ENCODE measurements at regions not wholly inside any gene's neighbourhood (a gene's known extent, or its start where the extent isn't known, plus 50 kb on each side); places are given as distances from the start of the nearest gene placed in this dataset.

DNA sequence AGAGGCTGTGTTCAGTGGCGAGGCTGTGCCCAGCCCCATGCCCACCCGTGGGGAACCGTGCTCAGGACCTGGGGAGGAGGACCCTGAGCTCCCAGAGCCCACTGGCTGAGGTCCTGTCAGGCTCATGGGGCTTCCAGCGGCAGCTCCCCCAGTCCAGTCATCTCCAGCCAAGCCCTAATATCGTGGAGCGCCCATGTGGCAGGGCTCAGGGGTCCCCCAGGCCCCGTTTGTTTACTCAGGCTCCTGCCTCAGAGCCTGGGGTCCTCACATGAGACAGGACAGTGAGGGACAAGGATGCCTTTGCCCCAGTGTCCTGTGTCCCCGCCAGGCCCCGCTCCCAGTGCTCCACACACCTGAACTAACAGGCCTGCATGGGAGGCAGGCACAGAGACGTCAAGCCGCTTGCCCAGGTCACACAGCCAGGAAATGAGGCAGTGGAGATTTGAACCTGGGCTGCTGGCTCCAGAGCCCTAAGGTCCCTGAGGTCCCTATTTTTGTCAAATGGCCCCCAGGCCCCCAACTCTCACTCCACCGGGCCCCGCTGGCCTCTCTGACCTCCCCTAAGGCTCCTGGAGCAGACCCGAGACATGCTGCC, 100.7 kb upstream of the ACTRT2 start:
- FAIRE-seq = no peak
- H3K4me1 Mint-ChIP-seq (ENCODE audit: low read depth, unreplicated experiment) = no peaks in the 10 kb centered on the region
- no peak overlapping the region for H3K27ac Mint-ChIP-seq (ENCODE audit: unreplicated experiment)

DNA sequence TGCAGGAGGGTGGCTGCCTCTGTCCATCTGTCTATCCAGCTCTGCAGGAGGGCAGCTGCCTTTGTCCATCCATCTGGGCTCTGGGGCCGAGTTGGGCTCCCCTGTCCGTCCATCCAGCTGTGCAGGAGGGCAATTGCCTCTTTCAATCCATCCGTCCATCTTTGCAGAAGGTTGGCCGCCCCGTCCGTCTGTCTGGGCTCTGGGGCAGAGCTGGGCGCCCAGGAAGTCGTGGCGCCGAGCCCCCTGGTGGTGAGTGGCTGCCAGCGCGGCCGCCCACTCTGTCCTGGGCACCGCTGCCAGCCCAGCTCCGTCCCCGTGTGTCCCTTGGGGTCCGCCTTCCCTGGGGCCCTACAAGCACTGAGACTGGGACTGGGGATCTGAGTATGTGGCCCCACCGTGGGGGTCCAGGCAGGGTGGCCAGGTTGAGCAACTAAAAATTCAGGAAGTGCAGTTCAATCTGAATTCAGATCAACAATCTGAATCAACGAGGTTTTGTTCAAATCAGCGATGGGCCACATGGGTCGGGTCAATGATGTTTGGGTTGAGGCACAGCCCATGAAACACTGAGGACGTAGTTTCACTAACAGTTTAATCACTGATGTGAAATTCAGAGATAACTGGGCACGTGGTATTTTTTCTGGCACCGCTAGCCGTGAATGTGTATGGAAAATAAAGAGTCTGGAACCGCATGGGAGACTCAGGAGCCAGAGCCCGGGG, 99.1 kb upstream of the ACTRT2 start:
- Histone ChIP-seq H3K79me2 (ENCODE audit: insufficient read depth, low read length) (no peaks in the 10 kb centered on the region), H3K4me2 (ENCODE audit: low read length) (no peak overlapping the region), H3K27ac (ENCODE audit: low read depth, low read length) (no peak overlapping the region), H3K4me1 (ENCODE audit: insufficient read depth, low read length) (no peaks in the 10 kb centered on the region), H3K36me3 (ENCODE audit: insufficient read depth, low read length) (no peaks in the 10 kb centered on the region), H3K27me3 (ENCODE audit: insufficient read depth, low read length) (no peaks in the 10 kb centered on the region), H3K9me3 (ENCODE audit: insufficient read depth, low read depth, low read length) (no peaks in the 10 kb centered on the region), H4K20me1 (ENCODE audit: insufficient read depth, low read length) (no peaks in the 10 kb centered on the region), H3K4me3 (ENCODE audit: insufficient read depth, low read depth, low read length) (no peak overlapping the region), H2AFZ (ENCODE audit: low read depth, low read length) (no peak overlapping the region), H3K9ac (ENCODE audit: low read length) (no peak overlapping the region)
- Mint-ChIP-seq H3K36me3 (ENCODE audit: low read depth, unreplicated experiment) (no peaks in the 10 kb centered on the region), H3K9me3 (ENCODE audit: unreplicated experiment) (peaks cover 9% of the 10 kb centered on the region), H3K27me3 (ENCODE audit: low read depth, unreplicated experiment) (peaks cover 6% of the 10 kb centered on the region), H3K4me3 (ENCODE audit: unreplicated experiment) (no peak overlapping the region), H3K4me1 (ENCODE audit: low read depth, unreplicated experiment) (peaks cover 4% of the 10 kb centered on the region), H3K27ac (ENCODE audit: unreplicated experiment) (no peak overlapping the region)
- TF ChIP-seq, protein P1, sequence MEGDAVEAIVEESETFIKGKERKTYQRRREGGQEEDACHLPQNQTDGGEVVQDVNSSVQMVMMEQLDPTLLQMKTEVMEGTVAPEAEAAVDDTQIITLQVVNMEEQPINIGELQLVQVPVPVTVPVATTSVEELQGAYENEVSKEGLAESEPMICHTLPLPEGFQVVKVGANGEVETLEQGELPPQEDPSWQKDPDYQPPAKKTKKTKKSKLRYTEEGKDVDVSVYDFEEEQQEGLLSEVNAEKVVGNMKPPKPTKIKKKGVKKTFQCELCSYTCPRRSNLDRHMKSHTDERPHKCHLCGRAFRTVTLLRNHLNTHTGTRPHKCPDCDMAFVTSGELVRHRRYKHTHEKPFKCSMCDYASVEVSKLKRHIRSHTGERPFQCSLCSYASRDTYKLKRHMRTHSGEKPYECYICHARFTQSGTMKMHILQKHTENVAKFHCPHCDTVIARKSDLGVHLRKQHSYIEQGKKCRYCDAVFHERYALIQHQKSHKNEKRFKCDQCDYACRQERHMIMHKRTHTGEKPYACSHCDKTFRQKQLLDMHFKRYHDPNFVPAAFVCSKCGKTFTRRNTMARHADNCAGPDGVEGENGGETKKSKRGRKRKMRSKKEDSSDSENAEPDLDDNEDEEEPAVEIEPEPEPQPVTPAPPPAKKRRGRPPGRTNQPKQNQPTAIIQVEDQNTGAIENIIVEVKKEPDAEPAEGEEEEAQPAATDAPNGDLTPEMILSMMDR (IDR thresholded peaks at IDR 0.05; ENCODE audit: insufficient read depth, low read depth, low read length) = no peak
- no peak for TF ChIP-seq EZH2 (IDR thresholded peaks at IDR 0.05; ENCODE audit: insufficient read depth, low read length)
- no peak for DNase-seq (ENCODE audit: low read depth)
- no peak for FAIRE-seq

More for the DNA sequence above, 100.7 kb upstream of the ACTRT2 start:
- Histone ChIP-seq H3K27ac (ENCODE audit: low read depth, low read length) (no peak overlapping the region), H3K9ac (ENCODE audit: low read length) (no peak overlapping the region), H3K36me3 (ENCODE audit: insufficient read depth, low read length) (no peaks in the 10 kb centered on the region), H3K79me2 (ENCODE audit: insufficient read depth, low read length) (no peaks in the 10 kb centered on the region), H3K4me3 (ENCODE audit: insufficient read depth, low read depth, low read length) (no peak overlapping the region), H3K4me1 (ENCODE audit: insufficient read depth, low read length) (no peaks in the 10 kb centered on the region), H4K20me1 (ENCODE audit: insufficient read depth, low read length) (no peaks in the 10 kb centered on the region), H3K27me3 (ENCODE audit: insufficient read depth, low read length) (no peaks in the 10 kb centered on the region), H3K9me3 (ENCODE audit: insufficient read depth, low read depth, low read length) (peaks cover 12% of the 10 kb centered on the region), H2AFZ (ENCODE audit: low read depth, low read length) (no peak overlapping the region), H3K4me2 (ENCODE audit: low read length) (no peak overlapping the region)
- H3K27me3 Mint-ChIP-seq (ENCODE audit: low read depth, unreplicated experiment) = peaks cover 4% of the 10 kb centered on the region
- TF ChIP-seq, protein P1 (IDR thresholded peaks at IDR 0.05; ENCODE audit: insufficient read depth, low read depth, low read length) = no peak
- no peak for TF ChIP-seq EZH2 (IDR thresholded peaks at IDR 0.05; ENCODE audit: insufficient read depth, low read length)
- H3K36me3 Mint-ChIP-seq (ENCODE audit: low read depth, unreplicated experiment) = no peaks in the 10 kb centered on the region
- H3K4me3 Mint-ChIP-seq (ENCODE audit: unreplicated experiment) = no peak overlapping the region
- peaks cover 9% of the 10 kb centered on the region for H3K9me3 Mint-ChIP-seq (ENCODE audit: unreplicated experiment)
- no peak for DNase-seq (ENCODE audit: low read depth)

DNA sequence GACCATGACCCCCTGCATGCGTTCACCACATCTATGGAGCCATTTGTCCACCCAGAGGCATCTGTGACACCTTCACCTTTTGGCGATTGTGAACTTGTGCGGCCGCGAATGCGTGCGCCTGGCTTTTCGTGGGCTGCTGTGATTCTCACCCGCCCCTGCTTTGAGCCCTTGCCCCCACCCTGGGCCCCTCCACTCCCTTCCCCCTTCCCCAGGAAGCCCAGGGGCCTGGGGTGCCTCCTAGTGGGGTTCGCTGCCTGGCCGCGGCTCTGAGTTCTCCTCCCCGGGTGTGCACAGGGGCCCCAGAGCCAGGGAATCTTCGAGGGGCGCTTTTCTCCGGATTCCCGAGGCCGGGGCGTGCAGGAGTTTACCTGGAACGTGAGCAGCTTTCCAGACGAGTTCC, 97.9 kb upstream of the ACTRT2 start:
- Histone ChIP-seq H3K36me3 (ENCODE audit: insufficient read depth, low read length) (no peaks in the 10 kb centered on the region), H3K27me3 (ENCODE audit: insufficient read depth, low read length) (no peaks in the 10 kb centered on the region), H3K4me2 (ENCODE audit: low read length) (no peak overlapping the region), H3K27ac (ENCODE audit: low read depth, low read length) (no peak overlapping the region), H4K20me1 (ENCODE audit: insufficient read depth, low read length) (no peaks in the 10 kb centered on the region), H3K79me2 (ENCODE audit: insufficient read depth, low read length) (no peaks in the 10 kb centered on the region), H3K4me1 (ENCODE audit: insufficient read depth, low read length) (no peaks in the 10 kb centered on the region), H3K9ac (ENCODE audit: low read length) (no peak overlapping the region), H2AFZ (ENCODE audit: low read depth, low read length) (no peak overlapping the region), H3K9me3 (ENCODE audit: insufficient read depth, low read depth, low read length) (no peaks in the 10 kb centered on the region), H3K4me3 (ENCODE audit: insufficient read depth, low read depth, low read length) (no peak overlapping the region)
- DNase-seq (ENCODE audit: low read depth) (no peak), FAIRE-seq (no peak)
- H3K27me3 Mint-ChIP-seq (ENCODE audit: low read depth, unreplicated experiment) = peaks cover 13% of the 10 kb centered on the region
- no peak overlapping the region for H3K27ac Mint-ChIP-seq (ENCODE audit: unreplicated experiment)
- peaks cover 12% of the 10 kb centered on the region for H3K9me3 Mint-ChIP-seq (ENCODE audit: unreplicated experiment)
- H3K4me1 Mint-ChIP-seq (ENCODE audit: low read depth, unreplicated experiment) = peaks cover 4% of the 10 kb centered on the region
- H3K4me3 Mint-ChIP-seq (ENCODE audit: unreplicated experiment) = no peak overlapping the region
- TF ChIP-seq EZH2 (IDR thresholded peaks at IDR 0.05; ENCODE audit: insufficient read depth, low read length) = no peak
- TF ChIP-seq, protein P1 (IDR thresholded peaks at IDR 0.05; ENCODE audit: insufficient read depth, low read depth, low read length) = no peak
- H3K36me3 Mint-ChIP-seq (ENCODE audit: low read depth, unreplicated experiment) = no peaks in the 10 kb centered on the region
